Urothelium cell line (cell line): ENCODE measurements at regions not wholly inside any gene's neighbourhood (a gene's known extent, or its start where the extent isn't known, plus 50 kb on each side); places are given as distances from the start of the nearest gene placed in this dataset.
A peak's percentile ranks its signal among the peaks of the same experiment; 100 is the strongest.
"Not testable (repeated sequence)": the region's sequence is repeated elsewhere in the genome, so short reads cannot be mapped to it uniquely, and the experiment has no call there.

Source experiments
- DNase-seq: peaks from one replicate; pipeline ENCODE4 v3.0.0; 2011; ENCODE audit warnings: low spot score, mixed read lengths
- FAIRE-seq: peaks from 2 replicates; lab custom pipeline; 2011; peaks lifted over from hg19 to GRCh38; lab: Jason Lieb, UNC

DNA sequence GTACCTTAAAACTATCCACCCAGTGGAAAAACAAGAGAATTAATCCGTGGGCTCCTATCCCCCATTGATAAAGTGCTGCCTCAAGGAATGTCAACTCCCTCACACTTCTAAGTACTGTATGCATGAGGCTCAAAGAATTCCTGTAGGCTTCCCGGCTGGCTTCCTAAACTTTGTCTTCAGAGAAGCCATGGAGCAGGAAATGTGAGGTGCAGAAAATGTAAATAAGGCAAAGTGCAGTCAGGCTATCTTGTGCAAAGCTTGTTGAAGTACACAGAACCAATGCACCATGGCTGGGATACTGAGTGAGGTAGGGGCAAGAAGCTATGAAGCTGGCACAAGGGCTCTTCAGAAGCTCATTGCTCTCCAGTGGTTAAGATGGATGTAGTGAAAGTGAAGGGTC lies 611.0 kb downstream of the FSCB start:
- no peak for FAIRE-seq
- DNase-seq, result no peak

DNA sequence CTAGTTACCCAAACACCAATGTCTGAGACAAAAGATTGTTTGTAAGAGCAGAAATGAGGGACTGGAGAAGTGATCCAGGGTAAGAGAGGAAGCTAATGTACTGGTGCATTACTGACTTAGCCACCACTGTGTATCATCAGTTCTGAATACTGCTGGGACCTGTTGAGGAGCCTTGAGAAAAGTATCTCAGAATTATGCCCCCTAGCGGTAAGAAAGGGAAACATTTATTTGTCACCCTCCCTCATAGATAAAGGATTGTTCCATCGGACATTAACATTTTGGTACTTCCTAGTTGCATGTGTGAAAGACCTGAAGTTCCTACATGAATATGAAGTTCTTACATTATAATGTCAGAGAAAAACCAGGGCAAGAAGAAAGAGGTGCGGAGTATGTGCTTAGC lies 612.5 kb downstream of the FSCB start:
- FAIRE-seq, result peak; percentile 23

DNA sequence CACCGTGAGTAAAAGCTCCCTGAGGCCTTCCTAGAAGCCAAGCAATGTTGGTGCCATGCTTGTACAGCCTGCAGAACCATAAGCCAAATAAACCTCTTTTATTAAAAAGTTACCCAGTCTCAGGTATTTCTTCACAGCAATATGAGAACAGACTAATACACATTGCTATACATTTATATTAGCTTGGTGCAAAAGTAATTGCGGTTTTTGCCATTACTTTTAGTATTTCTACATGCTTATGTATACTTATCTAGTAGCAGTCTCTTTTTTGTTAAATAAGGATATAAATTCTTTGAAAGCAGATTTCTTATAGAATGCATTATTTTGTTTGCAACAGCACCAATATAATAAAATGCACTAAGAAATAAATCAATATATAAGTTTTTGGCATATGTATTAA lies 619.6 kb downstream of the FSCB start:
- FAIRE-seq (no peak), DNase-seq (no peak)

More for the DNA sequence above, 612.5 kb downstream of the FSCB start:
- peak; percentile 23 for DNase-seq

DNA sequence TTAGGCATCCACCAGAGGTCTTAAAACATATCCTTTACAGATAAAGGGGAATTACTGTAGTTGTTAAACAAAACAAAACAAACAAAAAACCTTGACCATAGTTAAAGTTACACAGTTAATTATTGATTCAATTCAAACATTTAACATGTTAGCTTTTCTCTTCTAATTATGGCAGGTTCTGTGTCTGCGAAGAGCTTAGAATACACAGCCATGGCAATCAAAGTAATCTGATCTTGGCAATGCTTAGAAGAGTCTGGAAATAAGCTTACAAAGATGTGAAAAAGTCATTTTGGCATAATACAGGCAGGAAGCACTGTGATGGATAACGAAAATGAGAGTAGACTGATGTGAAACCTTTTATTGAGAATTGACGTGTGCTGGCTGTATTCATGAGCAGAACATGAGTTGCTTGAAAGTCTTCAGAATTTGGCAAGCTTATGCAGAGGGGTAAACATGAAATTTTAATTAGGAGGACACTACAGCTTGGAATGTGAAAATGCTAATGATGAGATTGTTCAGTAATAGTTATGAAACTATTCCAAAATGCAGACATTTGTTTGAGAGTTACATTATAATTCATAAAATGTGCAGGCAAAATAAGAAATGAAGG lies 629.6 kb downstream of the FSCB start:
- DNase-seq (no peak), FAIRE-seq (no peak)

DNA sequence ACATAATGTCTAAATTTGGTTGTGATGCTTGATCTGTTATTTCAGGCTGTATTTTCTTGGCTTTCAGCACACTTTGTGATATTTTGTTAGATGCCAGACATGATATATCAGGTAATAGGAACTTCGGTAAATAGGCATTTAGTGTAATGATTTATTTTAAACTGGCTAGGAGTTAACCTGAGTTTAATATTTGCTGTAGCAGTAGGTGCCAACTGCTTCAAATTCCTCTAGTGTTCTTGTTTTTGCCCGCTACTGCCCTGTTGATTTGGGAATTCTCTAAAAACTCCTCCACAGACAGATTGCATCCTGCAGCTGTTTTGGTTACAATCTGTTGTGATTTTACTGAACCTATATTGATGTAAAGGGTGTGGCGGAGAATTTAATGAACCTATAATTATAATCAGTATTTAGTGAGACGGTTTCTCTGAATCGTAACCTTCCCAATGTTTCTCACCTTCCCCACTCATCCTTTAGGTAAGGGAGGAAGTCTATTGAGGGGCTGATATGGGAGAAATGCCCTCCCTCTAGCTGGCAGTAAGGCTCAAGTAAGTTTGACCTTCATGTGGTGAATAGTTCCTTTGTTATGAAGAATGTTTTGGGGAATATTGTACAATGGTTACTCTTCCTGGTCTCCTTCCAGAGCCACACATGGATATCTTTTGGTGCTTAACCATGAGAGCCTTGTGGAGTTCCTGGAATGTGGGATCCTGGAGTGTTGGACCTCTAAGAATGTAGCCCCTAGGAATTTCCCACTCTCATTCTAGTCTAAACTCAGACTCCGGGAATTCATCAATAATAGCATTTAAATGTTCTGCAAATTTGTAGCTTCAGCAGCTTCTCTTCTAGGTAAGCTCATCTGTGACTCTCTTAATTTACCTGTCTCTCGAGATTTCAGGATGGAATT lies 634.1 kb downstream of the FSCB start:
- no peak for FAIRE-seq
- DNase-seq, result no peak

DNA sequence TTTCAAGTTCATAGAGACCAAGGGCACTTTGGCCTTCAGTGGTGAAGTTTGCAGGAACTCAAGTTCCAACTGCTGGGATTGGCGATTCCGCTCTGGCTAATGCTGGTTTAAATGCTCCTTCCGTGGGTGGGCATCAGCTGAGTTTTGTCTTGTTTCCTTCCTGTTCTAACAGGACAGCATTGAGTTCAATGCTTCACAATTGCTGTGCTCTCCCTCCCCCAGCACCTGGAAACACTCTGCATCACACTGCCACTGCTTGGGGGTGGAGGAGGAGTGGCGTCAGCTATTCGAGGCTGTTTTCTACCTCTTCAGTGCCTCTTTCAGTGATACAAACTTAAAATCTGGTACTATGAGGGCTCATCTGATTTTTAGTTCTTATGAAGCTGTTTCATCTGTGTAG lies 634.9 kb downstream of the FSCB start:
- DNase-seq (no peak), FAIRE-seq (peak; percentile 56)

DNA sequence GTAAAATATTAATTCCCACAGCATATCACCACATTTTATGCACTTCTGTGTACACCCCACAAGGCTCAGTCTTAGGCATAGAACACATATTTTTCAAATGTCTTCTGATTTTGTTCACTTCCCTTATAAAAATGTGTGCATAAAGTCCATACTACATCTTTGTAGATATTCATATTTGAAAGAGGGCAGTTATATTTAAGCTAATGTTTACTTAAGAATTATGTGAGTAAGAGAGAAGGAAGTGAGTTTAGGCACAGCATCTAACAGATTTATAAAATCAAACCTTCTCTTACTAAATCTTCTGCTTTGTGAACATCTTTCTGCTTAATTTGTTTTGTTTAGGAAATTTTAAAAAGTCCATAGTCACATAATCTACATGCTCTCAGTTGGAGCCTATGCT lies 648.1 kb downstream of the FSCB start:
- no peak for DNase-seq
- FAIRE-seq, result no peak

DNA sequence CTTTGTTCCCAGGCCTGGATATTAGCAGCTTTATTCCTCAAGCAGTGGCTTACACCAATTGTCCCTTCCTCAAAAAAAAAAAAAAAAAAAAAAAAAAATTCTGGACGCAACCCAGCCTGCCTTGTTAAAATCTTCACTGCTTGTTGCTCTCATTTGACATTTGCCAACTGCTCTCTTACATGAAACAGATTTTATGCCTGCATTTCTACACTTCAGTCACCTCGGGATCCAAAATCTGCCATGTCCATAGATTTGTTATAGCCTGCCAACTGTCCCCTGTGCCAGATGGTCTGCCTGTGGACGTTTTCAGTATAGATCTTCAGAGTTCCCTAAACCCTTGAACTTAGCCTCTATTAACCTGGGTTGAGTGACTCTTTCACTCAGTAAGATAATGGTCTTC lies 651.5 kb downstream of the FSCB start:
- FAIRE-seq, result no peak
- DNase-seq, result no peak

DNA sequence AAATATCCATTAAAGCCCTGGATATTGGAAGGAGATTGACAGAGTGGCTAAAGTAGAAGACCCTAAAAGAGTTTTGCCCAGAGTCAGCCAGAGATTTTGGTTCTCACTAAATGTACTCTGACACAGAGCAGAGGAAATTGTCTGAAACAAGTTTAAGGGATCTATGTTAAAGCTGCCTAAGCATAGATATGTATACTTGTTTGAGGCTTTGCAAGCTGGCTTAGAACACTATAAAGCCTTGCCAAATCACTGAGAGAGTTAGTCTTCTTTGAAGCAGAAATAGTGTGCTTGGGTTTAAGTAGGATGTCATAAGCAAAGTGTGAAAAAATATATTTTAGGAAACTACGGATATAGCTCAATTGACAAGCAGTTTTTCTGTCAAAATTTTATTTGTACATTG lies 653.5 kb downstream of the FSCB start:
- FAIRE-seq (no peak), DNase-seq (no peak)

DNA sequence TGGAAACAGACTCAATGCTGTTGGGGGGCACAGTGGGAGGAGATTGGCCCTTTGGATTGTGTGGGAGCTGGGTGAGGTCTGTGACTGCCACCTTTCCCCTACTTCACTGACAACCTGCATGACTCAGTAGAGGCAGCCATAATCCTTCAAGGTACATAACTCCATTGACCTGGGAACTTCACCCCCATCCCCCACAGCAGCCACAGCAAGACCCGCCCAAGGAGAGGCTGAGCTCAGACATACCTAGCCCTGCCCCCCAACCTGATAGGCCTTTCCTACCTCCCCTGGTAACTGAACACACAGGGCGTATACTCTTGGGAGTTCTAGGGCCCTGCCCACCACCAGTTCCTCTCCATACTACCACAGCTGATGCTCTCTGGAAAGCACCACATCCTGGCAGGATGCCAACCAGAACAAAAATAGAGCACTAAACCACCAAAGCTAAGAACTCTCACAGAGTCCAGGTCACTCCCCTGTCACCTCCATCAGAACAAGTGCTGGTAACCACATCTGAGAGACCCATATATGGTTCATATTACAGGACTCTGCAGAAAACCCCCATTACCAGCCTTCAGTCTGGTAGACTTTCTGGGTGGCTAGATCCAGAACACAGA lies 703.9 kb downstream of the FSCB start:
- no peak for DNase-seq
- FAIRE-seq, result peak; percentile 63

DNA sequence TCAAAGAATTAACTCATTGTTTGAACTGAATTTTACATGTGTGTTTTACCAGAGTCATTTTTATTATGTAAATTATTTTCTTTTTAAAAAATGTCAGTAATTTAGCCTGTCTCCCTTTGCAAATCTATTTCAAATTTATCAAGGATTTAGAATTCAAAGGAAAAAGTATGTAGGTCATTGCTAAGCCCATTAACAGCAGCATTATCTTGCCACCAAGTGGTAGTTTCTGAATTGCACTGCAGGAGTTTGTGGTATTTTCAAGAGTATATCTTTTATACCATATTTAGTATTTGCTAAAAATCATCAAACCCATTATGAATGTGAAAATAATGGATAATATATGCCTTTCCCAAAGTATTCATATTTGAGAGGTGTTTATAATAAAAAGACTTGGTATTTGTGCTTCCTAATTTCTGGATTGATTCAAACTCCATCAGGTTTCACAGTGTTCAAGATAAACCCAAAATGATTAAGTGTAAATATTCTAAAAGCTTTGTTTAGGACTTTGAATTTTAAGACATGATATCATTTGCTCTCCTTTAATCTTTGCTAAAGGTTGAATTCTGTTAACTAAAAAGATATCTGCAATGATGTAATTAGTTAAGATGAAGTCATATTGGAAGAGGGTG lies 711.4 kb downstream of the FSCB start:
- no peak for FAIRE-seq
- no peak for DNase-seq

DNA sequence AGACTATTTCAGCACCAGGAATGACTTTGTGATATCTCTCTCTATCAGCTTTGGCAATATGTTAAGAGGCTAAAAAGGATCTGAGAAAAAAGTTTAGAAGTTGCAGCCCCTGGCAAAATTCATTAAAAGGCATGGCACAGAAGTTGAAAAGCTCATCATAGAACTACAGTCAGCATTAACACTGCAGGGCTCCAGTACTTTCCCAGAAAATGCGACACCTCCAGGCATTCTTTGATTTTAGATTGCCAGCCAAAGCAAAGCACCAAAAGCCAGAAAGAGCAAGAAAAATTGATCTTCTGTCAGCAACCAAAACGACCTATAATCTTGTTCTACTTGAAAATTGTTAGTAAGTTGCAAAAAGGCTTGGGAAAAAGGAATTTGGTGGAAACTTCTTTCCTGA lies 713.5 kb downstream of the FSCB start:
- FAIRE-seq (no peak), DNase-seq (no peak)

DNA sequence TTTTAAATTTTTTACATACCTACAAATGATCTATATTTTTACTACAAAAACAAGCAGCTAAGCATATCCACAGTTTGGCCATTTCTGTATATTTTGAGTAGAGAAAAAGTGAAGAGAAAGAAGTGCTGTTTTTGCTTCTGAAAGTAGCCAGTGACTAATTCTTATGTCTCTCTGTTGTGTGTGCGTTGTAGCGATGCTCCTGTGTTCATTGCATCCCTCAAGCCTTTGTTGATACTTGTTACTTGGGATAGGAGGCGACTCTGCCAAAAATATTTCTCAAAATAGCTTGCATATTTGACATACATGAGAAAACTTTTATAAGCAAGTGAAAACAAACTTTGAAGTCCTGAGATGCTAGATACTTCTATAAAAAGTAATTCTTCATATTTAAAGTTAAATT lies 714.1 kb downstream of the FSCB start:
- no peak for DNase-seq
- FAIRE-seq, result no peak

DNA sequence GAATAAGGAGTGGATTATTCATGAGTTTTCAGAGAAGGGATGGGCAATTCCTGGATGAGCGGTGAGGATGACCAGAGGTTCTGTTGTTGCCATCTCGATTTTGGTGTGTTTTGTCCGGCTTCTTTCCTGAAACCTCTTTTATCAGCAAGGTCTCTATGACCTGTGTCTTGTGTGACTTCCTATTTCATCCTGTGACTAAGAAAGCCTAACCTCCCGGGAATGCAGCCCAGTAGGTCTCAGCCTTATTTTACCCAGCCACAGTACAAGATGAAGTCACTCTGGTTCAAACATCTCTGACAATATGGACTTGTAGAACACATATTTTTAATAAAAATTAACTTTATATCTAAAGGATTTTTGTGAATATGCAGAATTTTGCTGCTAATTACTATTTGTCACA lies 716.4 kb downstream of the FSCB start:
- DNase-seq, result no peak
- no peak for FAIRE-seq

DNA sequence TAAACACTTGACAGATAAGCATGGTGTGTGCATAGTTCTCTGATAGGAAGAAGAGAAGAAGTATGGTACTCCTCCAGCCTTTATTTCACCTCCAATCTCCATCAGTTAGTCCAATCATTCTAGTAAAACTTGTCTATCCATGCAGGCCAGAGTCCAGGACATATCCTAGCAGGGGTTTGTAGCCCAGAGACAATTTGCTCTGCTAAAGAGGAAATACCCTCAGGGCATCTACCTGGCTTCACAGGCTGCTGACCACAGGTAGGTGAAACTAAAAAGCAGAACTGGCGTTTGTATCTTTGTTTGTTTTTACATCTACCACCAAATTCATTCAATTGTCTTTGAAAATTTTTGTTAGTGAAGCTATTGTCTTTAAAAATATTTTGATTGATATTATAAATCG lies 717.6 kb downstream of the FSCB start:
- FAIRE-seq (no peak), DNase-seq (no peak)

DNA sequence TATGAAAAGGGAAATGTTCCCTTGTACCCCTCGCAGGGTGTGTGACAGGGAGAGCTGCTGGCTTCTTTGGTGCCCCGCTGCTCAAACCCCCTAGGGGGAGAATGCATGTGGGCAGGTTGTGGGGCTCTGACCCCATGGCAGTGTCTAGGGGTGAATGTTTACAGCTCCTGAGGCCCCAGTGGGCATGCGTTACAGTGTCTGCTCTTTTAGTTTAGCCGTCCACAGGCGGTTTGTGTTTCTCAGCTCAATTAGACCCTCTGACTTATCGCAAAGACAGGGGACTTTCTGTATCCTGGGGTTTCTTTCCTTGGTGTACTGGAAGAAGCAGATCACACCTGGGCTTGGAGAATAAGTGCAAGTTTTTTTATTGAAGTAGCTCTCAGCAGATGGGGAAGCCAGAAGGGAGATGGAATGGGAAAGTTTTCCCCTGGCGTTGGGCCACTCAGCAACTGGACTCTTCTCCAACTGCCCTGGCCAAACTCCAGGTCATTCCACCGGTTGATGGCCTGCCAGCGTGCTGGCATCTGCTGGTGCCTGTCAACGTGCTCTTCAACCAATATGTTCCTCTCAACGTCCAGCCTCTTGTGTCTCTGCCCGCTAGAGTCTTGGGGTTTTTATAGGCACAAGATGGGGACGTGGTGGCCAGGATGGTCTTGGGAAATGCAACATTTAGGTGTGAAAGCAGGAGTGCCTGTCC lies 720.9 kb downstream of the FSCB start:
- FAIRE-seq (peak; percentile 9), DNase-seq (no peak)

DNA sequence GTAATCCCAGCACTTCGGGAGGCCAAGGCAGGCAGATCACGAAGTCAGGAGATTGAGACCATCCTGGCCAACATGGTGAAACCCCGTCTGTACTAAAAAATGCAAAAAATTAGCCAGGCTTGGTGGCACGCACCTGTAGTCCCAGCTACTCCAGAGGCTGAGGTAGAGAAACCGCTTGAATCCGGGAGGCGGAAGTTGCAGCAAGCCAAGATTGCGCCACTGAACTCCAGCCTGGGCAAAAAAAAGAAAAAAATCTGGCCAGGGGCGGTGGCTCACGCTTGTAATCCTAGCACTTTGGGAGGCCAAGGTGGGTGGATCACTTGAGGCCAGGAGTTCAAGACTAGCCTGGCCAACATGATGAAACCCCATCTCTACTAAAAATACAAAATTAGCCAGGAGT lies 722.7 kb downstream of the FSCB start:
- FAIRE-seq, DNase-seq: not testable (repeated sequence)

DNA sequence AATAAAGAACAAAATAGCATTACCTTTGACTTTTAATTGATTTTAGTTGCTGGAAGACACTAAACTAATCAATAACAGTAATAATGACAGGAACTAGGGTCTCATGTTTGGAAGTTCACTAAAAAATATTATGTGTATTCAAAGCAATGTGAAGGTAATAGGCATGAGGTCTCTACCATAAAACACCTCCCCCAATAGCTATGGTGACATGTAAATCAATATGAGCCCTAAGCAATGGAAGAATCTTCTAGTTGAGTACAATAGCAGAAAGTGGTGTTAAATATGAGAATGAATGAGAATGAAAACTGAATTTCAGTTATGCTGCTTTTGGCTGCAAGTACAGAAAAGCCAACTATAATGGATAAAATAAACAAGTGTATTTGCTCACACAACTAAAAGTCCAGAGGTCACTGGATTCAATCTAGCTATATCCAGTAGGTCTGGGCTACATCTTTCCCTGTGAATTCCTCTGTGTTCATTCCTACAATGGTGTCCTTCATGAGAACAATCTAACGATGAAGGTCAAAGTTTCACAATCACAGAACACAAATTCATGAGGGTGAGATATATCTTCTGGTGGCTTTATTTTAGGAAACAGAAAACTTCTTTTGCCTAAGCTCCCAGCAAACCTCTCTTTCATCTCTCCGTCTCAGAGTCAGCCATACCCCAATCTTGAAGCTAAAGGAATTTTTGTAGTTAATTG lies 728.0 kb downstream of the FSCB start:
- no peak for FAIRE-seq
- DNase-seq, result no peak

DNA sequence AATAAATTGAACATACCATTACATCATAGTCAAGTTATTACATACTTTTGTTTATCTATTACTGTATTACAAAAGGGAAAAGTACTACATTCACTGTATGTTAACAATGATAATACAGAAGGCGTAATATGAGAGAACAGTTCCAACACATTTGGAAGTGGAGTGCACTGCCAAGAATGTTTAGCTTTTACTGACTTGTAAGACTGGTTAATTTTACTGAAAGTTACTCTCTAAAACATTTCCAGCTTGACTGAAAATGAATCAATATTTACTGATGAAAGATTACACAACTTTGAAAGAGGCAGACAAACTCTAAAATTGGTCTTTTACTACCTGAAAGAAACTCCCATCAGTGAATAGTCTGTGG lies 728.5 kb downstream of the FSCB start:
- DNase-seq (no peak), FAIRE-seq (no peak)

DNA sequence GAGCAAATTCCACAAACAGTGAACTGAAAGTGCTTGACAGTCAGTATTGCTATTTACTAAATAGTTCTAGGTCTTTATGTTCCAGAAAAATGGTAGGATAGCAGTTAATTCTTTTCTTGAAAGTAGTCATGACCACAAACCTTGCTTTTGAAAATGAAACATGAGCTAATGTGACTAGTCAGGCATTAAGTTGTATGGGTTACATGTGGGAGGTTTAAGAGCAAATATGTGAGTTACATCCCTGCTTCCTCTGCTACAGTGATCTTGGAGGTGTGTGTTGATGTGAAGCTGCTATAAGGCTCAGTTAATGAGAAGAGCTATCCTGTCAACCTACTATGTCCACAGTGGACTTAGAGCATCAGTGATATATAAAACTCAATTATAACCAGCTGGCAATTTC lies 741.6 kb downstream of the FSCB start:
- FAIRE-seq (no peak), DNase-seq (no peak)
